ENCODE measurements at regions not wholly inside any gene's neighbourhood (a gene's known extent, or its start where the extent isn't known, plus 50 kb on each side); places are given as distances from the start of the nearest gene placed in this dataset.

DNA sequence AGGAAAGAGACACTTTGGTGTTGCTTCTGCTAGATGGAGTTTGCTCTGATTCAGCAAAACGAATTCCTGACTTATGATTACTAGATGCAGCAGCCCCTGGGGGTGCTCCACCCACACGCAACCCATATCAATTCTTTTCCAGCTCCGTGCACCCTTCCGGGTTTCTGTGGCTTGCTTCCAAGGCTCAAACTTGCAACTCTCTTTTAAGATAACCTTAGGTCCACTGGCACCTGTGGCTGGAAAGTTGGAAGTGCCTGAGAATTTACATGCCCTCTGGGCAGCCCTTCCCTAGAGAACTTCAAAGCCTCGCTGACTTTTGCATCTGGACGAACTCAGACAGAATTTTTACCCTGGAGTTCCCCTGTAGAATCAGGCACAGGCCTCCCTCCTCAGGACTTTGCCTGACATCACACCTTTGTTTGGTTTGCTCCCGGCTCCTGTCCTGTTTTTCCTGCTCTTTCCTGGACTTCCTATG is 224.9 kb downstream of the SNX18 start:
- DNase-seq (ENCODE audit: low spot score): no peak

- DNase-seq (ENCODE audit: low spot score): no peak
Observed at GRCh38 chr5:54741711-54742110, 224.2 kb downstream of the SNX18 start.

GRCh38 chr5:54740141-54740540 is 222.6 kb downstream of the SNX18 start:
- no peak for DNase-seq (ENCODE audit: low spot score)

- DNase-seq (ENCODE audit: low spot score): no peak
Observed at GRCh38 chr5:54739371-54739770, 221.8 kb downstream of the SNX18 start.

- no peak for DNase-seq (ENCODE audit: low spot score)
Observed at GRCh38 chr5:54738973-54739367, 221.4 kb downstream of the SNX18 start.

GRCh38 chr5:54738118-54738972 is 220.8 kb downstream of the SNX18 start:
- DNase-seq (ENCODE audit: low spot score): peak; percentile 27

DNA sequence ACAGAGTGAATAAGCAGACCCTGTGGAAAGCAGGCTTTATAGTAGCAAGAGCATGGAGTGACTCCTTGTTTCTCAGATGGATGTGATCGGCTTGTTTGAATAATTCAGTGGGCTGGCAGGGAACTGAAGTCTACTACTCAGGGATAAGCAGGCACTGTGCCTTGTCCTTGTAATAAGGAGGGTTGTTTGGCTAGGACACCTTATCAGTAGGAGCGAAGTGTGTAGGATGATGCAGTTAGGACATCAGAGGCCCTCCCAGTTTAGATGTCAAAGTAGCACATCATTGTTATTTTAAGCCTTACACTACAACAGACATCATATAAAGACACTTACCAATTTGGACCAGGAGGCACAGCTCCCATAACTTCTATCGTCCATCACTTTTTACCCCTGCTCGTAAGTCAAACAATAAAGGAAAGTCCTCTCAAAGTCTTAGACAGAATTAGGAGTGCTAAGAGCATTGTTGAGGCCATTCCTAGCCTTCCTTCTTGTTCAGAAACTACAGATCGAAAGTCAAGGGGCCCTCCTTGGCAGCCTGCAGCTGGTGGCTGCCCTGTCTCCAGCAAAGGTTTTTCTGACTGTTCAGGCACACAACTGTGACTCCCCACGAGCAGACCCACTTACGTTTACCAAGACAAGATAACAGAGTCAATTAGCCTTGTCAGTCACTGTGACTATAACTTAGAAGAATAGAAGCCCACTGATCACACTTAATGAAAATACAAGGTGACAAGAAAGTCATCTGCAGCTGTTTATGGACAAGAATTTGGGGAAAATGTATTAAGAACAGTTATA is 218.6 kb downstream of the SNX18 start:
- no peak for DNase-seq (ENCODE audit: low spot score)

- DNase-seq (ENCODE audit: low spot score): no peak
Observed at GRCh38 chr5:54733101-54733500, 215.5 kb downstream of the SNX18 start.

DNA sequence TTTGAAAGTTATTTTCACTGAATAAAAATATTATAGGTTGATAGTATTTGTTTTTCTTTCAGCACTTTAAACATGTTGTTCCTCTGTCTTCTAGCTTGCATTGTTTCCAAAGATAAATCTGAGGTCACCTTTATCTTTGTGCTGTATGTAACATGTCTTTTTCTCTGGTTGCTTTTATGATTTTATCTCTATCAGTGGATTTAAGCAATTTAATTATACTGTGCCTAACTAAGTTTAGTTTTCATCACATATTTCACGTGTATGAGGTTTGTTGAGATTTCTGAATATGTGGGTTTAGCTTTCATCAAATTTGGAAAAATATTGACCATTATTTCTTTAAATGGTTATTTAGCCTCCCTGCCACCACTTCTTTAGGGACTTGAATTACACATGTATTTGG is 214.5 kb downstream of the SNX18 start:
- no peak for DNase-seq (ENCODE audit: low spot score)

DNA sequence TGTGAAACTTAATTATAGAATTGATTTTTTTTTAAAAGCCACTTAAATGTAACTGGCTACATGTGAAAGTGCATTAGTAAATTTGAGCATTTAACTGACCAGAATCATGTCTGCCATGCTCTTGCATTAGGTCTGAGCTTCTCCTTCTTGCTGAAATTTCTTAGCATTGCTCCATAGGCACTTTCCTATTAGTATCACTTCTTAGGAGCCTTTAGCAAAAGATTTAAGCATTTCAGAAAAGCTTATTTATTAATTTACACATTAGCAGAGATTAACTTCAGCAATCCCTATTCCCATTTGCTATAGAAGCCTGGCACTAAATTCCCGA is 211.0 kb downstream of the SNX18 start:
- no peak for DNase-seq (ENCODE audit: low spot score)

DNA sequence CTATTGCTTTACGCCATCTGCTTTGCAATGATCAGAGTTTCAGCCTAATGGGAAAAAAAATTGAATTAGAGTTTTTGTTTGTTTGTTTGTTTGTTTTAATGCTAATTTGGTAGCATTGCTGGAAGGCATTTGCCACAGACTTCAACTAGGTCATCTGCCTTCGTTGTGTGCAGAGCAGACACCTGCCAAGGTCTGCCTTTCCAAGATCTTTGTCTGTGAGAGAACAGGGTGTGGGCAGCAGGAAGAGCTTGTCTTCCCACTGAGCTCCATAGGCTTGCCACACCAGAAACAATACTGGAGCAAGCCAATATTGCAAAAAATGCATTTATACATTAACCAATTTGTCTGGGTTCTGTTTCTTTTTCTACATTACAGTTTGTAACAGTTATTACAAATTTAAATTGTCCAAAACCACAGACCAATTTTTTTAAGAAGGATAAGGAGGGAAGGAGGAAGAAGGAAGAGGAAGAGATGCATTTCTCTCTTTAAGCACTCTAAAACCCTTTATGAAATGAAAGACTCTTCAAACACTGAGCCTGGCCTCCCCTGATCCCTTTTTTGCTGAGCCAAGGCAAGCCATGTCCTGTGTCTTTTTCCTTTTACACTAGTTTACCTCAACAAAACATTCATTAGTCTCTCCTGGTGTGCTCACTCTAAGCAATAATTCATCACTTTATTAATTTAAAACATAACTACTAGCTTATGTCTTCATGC is 210.5 kb downstream of the SNX18 start:
- no peak for DNase-seq (ENCODE audit: low spot score)

- no peak for DNase-seq (ENCODE audit: low spot score)
Observed at GRCh38 chr5:54725391-54726280, 208.1 kb downstream of the SNX18 start.

DNA sequence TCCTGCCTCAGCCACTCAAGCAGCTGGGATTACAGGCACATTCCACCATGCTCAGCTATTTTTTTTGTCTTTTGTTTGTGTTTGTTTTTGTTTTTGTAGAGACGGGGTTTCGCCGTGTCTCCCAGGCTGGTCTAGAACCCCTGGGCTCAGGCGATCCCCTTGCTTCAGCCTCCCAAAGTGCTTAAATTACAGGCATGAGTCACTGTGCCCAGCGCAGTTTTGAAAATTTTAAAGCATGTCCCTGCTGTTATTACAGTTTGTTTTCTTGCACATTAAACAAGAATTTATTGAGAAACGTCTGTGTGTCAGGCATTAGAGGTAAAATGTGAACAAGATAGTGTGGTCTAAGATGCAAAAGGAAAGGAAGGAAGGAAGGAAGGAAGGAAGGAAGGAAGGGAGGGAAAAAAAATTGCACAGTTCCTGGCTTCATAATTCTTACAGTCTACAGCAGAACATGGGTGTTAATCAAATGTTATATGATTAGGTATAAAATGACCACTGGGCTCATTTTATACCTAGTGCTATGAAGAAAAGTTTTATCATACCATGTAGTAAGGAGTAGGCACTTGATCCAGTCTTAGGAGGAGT is 205.4 kb downstream of the SNX18 start:
- no peak for DNase-seq (ENCODE audit: low spot score)

GRCh38 chr5:54721951-54722654 is 204.5 kb downstream of the SNX18 start:
- DNase-seq (ENCODE audit: low spot score): no peak

- no peak for DNase-seq (ENCODE audit: low spot score)
Observed at GRCh38 chr5:54721116-54721515, 203.6 kb downstream of the SNX18 start.

GRCh38 chr5:54720341-54720740 is 202.8 kb downstream of the SNX18 start:
- no peak for DNase-seq (ENCODE audit: low spot score)

DNA sequence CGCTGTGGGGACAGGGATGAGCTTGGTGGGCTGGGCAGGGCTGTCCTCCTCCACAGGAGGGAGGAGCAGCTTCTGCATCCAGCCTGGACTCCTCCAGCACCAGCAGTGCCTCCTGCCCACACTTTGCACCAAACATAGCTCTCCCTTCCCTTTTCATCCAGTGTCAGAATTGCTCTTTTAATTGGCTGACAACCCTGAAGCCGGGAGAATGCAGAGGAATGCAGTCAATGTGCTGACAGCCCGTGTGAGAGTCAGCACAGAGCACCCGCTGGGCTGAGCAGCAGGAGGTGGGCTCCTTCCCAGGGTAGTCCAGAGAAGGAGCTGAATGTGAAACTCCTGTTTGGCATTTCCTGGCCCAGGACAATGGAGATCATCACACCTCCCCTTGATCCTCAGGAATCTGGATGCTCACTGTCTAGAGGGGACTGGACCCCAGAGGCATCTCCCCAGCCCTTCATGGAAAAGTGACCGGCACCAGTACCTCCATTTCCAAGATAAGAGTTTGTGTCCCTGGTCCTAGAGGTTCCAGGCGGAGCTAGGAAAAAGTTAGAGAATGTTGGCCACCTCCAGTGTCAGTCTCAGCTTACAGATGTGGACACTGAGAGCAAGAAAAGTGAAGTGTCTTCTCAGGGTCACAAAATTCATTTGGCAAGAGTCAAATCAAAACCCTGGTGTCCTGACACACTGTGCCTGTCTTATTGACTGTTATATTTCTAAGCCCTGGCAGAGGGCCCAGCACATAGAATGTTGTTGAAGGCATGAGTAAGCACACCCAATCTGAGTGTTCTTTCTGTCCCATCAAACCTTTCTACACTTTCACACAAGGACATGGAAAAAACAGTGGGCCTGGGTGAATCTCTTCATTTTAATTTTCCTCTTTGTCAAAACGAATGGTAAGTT is 202.1 kb downstream of the SNX18 start:
- DNase-seq (ENCODE audit: low spot score): no peak

DNA sequence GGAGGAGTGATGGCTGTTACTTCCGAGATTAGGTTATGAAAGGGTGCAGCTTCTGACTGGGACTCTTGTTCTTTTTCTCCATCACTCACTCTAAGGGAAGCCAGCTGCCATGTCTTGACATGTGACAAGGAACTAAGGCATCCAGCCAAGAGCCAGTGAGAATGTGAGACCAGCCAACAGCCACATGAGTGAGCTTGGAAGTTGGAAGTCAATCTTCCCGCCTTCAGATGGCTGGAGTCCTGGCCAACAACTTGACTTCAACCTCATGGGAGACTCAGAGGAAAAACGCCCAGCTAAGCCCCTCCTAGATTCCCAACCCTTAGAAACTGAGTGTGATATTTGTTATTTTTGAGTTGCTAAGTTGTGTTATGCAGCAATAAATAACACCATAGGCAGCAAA is 201.1 kb downstream of the SNX18 start:
- DNase-seq (ENCODE audit: low spot score): no peak

DNA sequence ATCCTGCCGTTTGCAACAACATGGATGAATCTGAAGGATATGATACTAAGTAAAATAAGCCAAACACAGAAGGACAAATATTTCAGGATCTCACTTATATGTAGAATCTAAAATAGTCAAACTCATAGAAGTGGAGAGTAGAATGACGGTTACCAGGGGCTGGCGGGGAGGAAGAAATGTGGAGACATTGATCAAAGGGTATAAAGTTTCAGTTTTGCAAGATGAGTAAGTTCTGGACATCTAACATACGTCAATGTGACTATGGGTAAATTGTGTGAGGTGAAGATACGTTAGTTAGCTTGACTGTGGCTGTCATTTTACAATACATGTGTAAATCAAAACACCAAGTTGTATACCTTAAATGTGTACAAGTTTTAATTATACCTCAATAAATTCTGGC is 200.3 kb downstream of the SNX18 start:
- no peak for DNase-seq (ENCODE audit: low spot score)

GRCh38 chr5:54717459-54717858 is 199.9 kb downstream of the SNX18 start:
- no peak for DNase-seq (ENCODE audit: low spot score)
